Stimulated activated CD4-positive, alpha-beta T cell treated with anti-CD3 and anti-CD28 coated beads, TNF-alpha, amount 100 ng/mL, for 48 hours (primary cell): ENCODE measurements at regions not wholly inside any gene's neighbourhood (a gene's known extent, or its start where the extent isn't known, plus 50 kb on each side); places are given as distances from the start of the nearest gene placed in this dataset.
"Not testable (repeated sequence)": the region's sequence is repeated elsewhere in the genome, so short reads cannot be mapped to it uniquely, and the experiment has no call there.

Experiments
- DNase-seq, 3 donors: peaks; one replicate each; pipeline ENCODE4 v3.0.0-alpha.2; 2020; ENCODE audit warnings: low read depth in 3 of 3

GRCh38 chr7:68384581-68384980, 1213.7 kb upstream of the AUTS2 start:
- DNase-seq, result no peak

DNA sequence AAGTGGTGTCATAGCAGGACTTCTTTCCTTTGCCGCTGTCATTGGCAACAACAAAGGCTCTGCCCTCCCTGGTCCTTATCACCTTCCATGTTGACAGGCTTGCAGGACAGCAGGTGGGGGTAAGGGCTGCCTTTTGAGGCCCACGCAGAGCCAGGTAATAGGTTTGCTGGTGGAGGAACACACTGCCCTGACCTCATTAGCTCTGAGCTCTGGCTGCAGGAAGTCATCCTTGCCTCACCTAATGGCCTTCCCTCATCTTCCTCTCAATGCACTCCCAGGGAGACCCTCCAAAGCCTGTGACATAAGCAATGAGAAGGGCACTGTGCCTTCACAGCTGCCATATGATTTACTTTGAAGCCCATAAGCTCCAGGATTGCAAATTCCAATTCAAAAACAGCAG, 1205.2 kb upstream of the AUTS2 start:
- no peak for DNase-seq

GRCh38 chr7:68394131-68394530, 1204.1 kb upstream of the AUTS2 start:
- no peak for DNase-seq

DNA sequence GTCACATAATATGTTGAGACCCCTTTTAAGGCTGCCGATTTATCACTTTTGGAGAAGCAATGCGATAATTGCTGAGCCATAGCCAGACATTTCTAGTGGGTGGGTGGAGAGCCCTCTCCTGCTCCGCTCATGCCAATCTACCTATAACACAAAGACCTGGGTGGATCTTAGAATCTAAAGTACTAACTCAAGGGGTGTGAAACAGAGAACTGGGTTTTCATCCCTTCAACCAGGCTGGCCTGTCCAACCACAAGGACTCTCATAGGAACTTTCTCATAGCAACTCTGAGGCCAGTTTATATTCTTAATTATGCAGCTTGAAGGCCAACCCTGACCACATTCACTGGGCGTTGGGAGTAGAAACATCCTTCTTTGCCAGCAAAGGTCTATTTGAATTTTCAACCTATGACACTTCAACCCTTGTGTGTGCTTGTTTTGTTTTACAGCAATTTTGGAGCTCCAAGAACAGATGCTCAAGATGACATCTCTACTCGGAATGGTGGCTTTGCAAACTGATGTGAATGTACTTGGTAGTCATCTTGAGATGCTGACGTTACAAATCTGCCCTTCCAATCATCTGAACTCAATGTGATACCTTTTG, 1198.2 kb upstream of the AUTS2 start:
- DNase-seq, result no peak

GRCh38 chr7:68400783-68401182, 1197.5 kb upstream of the AUTS2 start:
- DNase-seq, result no peak

GRCh38 chr7:68401313-68401712, 1197.0 kb upstream of the AUTS2 start:
- DNase-seq, result no peak

- DNase-seq, result no peak
Measured at GRCh38 chr7:68406480-68406879, 1191.8 kb upstream of the AUTS2 start.

GRCh38 chr7:68407460-68407859, 1190.8 kb upstream of the AUTS2 start:
- DNase-seq, result no peak

- no peak for DNase-seq
Measured at GRCh38 chr7:68408873-68409272, 1189.4 kb upstream of the AUTS2 start.

DNA sequence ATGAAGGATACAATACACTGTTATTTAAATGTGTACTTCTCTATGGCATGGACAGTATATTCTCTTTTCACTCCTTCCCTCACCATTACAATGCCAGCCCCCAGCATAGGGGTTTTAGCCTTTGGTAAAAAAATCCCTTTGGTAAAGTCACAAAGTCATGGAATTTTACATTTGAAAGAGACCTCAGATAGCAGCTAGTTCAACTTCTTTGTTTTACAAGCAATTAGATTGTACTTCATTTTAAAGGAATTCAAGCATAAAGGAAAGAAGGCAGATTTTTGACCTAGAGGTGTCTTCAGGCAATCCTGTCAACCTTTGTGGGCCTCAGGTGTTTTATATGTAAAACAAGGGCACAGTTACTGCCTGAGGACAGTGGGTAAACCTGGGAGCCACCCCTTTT, 1188.4 kb upstream of the AUTS2 start:
- DNase-seq, result no peak

DNA sequence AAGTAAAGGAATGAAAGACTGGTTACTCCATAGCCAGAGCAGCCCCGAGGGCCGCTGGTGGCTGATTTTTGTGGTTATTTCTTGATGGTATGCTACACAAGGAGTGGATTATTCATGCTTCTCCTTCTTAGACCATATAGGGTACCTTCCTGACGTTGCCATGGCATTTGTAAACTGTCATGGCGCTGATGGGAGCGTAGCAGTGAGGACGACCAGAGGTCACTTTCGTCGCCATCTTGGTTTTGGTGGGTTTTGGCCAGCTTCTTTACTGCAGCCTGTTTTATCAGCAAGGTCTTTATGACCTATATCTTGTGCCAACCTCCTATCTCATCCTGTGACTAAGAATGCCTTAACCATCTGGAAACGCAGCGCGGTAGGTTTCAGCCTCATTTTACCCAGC, 1187.6 kb upstream of the AUTS2 start:
- DNase-seq, result not testable (repeated sequence)

GRCh38 chr7:68411742-68412141, 1186.5 kb upstream of the AUTS2 start:
- DNase-seq, result no peak

DNA sequence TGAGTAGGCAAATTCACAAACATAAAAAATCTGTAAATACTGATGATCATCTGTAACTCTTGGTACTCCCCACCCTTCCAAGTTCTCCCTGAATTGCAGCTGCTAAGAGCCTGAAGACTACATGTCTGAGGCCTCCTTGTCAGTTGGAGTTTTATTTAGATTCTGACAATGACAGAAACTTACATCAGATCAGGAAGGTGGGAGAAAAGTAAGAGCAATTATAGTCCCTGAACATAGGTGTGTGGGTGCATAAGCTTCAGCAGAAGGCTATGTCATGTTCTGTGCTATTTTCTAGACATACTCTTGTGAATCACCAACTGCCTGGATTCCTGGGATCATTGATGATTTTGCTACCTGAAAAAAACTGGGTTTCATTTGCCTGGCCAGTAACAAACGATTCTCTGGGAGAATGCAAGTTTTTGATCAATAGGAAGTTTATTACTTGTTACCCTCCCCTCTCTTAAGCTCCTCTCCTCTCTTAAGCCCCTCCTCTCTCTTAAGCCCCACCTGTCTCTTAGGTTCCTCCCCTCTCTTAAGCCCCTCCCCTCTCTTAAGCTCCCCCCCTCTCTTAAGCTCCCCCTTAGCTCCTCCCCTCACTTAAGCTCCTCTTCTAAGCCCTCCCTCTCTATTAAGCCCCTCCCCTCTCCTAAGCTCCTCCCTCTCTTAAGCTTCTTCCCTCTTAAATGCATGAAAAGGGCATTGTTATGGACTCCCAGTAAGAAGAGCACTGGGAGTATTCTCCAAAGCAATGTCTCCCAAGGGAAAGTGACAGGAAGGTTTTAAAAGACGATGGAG, 1183.4 kb upstream of the AUTS2 start:
- DNase-seq, result no peak

DNA sequence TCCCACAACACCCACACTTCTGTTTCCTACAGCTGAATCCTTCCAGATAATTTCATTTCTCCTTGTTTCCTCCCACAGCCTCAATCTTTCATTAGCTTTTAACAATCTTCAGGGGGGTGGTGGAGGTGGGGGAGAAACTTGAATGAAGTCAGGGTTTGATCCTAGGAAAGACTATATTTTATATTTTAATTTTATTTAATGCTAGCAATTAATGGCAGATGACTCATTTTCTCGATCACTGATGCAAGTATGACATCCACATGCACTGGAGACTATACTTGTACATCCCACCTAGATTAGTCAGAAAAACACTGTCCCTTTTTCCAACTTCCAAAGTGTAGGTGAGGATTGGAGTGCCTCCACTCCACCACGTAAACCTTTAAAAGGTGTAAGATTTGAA, 1181.3 kb upstream of the AUTS2 start:
- no peak for DNase-seq

DNA sequence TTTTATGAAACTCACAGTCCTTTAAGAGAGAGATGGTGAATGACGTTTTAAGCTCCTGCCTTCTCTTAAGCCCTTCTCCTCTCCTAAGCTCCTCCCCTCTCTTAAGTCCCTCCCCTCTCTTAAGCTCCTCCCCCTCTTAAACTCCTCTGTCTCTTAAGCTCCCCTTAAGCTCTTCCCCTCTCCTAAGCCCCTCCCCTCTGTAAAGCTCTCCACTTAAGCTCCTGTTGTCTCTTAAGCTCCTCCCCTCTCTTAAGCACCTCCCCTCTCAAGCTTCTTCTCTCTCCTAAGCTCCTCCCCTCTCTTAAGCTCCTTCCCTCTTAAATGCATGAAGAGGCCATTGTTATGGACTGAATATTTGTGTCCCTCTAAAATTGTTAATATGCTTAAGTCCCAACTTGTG, 1180.6 kb upstream of the AUTS2 start:
- DNase-seq, result no peak

GRCh38 chr7:68420342-68421192, 1177.7 kb upstream of the AUTS2 start:
- no peak for DNase-seq

DNA sequence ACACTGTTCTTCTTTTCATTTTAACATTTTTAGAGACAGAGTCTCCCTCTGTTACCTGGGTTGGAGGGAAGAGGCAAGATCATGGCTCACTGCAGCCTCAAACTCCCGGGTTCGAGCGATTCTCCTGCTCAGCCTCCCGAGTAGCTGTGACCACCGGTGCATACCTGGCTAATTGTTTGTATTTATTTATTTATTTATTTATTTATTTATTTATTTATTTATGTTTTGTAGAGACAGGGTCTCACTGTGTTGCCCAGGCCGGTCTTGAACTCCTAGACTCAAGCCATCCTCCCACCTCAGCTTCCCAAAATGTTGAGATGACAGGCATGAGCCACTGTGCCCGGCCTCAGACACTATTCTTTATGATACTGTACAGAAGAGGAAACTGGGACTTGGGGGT, 1176.6 kb upstream of the AUTS2 start:
- DNase-seq, result no peak

GRCh38 chr7:68422281-68422680, 1176.0 kb upstream of the AUTS2 start:
- DNase-seq, result no peak

DNA sequence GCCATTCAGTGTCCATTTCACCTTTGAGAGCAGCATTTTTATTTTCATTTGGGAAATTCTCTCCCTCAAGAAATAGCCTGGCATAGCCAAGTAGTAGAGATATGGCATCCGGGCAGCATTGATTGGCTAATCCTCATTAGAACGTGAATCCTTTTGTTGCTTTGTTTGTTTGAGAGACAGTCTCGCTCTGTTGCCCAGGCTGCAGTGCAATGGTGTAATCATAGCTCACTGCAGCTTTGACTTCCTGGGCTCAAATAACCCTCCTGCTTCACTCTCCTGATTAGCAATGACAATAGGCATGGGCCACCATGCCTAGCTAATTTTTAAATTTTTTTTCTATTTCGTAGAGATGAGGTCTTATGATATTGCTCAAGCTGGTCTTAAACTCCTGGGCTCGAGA, 1174.9 kb upstream of the AUTS2 start:
- DNase-seq, result no peak

GRCh38 chr7:68424658-68425297, 1173.5 kb upstream of the AUTS2 start:
- no peak for DNase-seq

DNA sequence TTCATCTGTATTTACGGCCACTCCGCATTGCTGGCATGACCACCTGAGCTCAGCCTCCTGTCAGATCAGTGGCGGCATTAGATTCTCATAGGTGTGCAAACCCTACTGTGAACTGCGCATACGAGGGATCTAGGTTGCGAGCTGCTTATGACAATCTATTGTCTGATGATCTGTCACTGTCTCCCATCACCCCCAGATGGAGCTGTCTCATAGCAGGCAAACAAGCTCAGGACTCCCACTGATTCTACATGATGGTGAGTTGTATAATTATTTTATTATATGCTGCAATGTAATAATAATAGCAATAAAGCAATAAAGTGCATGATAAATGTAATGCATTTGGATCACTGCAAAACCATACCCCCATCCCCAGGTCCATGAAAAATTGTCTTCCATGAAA, 1172.9 kb upstream of the AUTS2 start:
- DNase-seq, result no peak

DNA sequence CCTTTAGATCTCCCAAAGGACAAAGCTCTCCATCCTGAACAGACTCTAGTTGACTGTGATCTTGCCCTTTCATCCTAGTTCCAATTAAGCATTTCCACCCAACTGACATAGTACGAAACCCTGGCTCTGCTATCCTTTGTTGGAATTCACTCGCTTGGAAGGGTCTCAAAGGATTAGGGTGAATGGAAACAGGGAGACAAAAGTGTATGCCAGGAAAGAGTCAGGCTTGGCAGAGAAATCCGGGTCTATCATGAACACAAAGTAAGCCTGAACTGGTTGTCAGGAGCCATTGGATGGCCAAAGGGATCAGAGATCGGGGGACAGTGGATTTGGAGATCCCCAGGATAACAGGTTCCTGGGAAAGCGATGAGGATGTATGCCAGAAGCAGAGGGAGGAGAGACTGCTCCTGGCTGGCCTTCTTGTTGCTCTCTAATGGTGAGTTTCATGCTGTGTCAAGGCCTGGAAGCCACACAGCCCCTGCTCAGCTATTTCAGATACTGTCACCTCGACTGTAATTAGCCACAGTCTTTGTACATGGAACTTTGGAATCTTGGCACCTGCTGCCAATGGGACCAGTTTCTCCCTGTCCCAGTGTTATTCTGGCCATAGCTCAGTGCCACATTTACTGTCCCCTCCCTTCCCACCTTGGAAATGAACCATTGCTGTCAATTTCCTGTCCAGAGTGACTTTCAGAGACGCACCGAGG, 1168.7 kb upstream of the AUTS2 start:
- DNase-seq, result no peak
